Astrocyte (in vitro differentiated cells and primary cell): ENCODE measurements at regions not wholly inside any gene's neighbourhood (a gene's known extent, or its start where the extent isn't known, plus 50 kb on each side); places are given as distances from the start of the nearest gene placed in this dataset.

Experiments
- DNase-seq: peaks from one replicate; pipeline ENCODE4 v3.0.0-alpha.2; 2010; ENCODE audit warnings: low read depth
- FAIRE-seq: peaks from 2 replicates; lab custom pipeline; 2011; peaks lifted over from hg19 to GRCh38; lab: Jason Lieb, UNC
- H2AFZ ChIP-seq: 2 replicates; pipeline ENCODE4 v1.6.0; 2012; ENCODE audit warnings: low read depth, low read length, inconsistent platforms
- H3K27ac ChIP-seq: 2 replicates; pipeline ENCODE4 v1.5.1; 2011; ENCODE audit warnings: low read depth, low read length, inconsistent platforms
- H3K27me3 ChIP-seq: 2 replicates; pipeline ENCODE4 v1.6.0; 2011; ENCODE audit warnings: low read length, inconsistent platforms; ENCODE audit not compliant: insufficient read depth
- H3K36me3 ChIP-seq: 2 replicates; pipeline ENCODE4 v1.5.1; 2011; ENCODE audit warnings: low read length, inconsistent platforms; ENCODE audit not compliant: insufficient read depth
- H3K4me1 ChIP-seq: 2 replicates; pipeline ENCODE4 v1.5.1; 2011; ENCODE audit warnings: low read length, inconsistent platforms; ENCODE audit not compliant: insufficient read depth
- H3K4me2 ChIP-seq: 2 replicates; pipeline ENCODE4 v1.6.0; 2012; ENCODE audit warnings: low read length, inconsistent platforms
- H3K4me3 ChIP-seq: 2 replicates; pipeline ENCODE4 v1.5.1; 2011; ENCODE audit warnings: low read depth, mild to moderate bottlenecking, low read length, inconsistent platforms; ENCODE audit not compliant: insufficient read depth
- H3K79me2 ChIP-seq: 2 replicates; pipeline ENCODE4 v1.6.0; 2012; ENCODE audit warnings: mild to moderate bottlenecking, low read length, inconsistent platforms; ENCODE audit not compliant: insufficient read depth
- H3K9ac ChIP-seq: 2 replicates; pipeline ENCODE4 v1.6.0; 2012; ENCODE audit warnings: mild to moderate bottlenecking, low read length, inconsistent platforms
- H3K9me3 ChIP-seq: 2 replicates; pipeline ENCODE4 v1.5.1; 2012; ENCODE audit warnings: low read depth, mild to moderate bottlenecking, low read length, inconsistent platforms; ENCODE audit not compliant: insufficient read depth
- H4K20me1 ChIP-seq: 2 replicates; pipeline ENCODE4 v1.6.0; 2012; ENCODE audit warnings: low read length, inconsistent platforms; ENCODE audit not compliant: insufficient read depth
- H3K27ac Mint-ChIP-seq: one replicate; pipeline ENCODE4 v1.8.0; 2021; ENCODE audit warnings: mild to moderate bottlenecking, mixed read lengths; ENCODE audit not compliant: unreplicated experiment
- H3K27me3 Mint-ChIP-seq: one replicate; pipeline ENCODE4 v1.8.0; 2021; ENCODE audit warnings: low read depth, mixed read lengths; ENCODE audit not compliant: unreplicated experiment
- H3K36me3 Mint-ChIP-seq: one replicate; pipeline ENCODE4 v1.8.0; 2021; ENCODE audit warnings: low read depth, mixed read lengths; ENCODE audit not compliant: unreplicated experiment
- H3K4me1 Mint-ChIP-seq: one replicate; pipeline ENCODE4 v1.8.0; 2021; ENCODE audit warnings: low read depth, mixed read lengths; ENCODE audit not compliant: unreplicated experiment
- H3K4me3 Mint-ChIP-seq: one replicate; pipeline ENCODE4 v1.8.0; 2021; ENCODE audit warnings: mild to moderate bottlenecking, moderate library complexity, mixed read lengths; ENCODE audit not compliant: unreplicated experiment
- H3K9me3 Mint-ChIP-seq: one replicate; pipeline ENCODE4 v1.8.0; 2021; ENCODE audit warnings: mild to moderate bottlenecking, mixed read lengths; ENCODE audit not compliant: unreplicated experiment
- CTCF ChIP-seq: IDR thresholded peaks from 2 replicates; pipeline ENCODE4 v1.5.1; 2011; ENCODE audit warnings: low read depth, mild to moderate bottlenecking, inconsistent platforms, low read length, moderate library complexity; ENCODE audit not compliant: insufficient read depth
- EZH2 ChIP-seq: IDR thresholded peaks from 2 replicates; pipeline ENCODE4 v1.6.1; 2012; ENCODE audit warnings: mild to moderate bottlenecking, low read length, inconsistent platforms; ENCODE audit not compliant: insufficient read depth

- Histone ChIP-seq H3K27ac (no peak overlapping the region), H3K4me3 (no peak overlapping the region), H3K27me3 (no peaks in the 10 kb centered on the region), H3K4me1 (no peaks in the 10 kb centered on the region), H4K20me1 (no peaks in the 10 kb centered on the region), H3K4me2 (no peak overlapping the region), H3K9ac (no peak overlapping the region), H3K79me2 (no peaks in the 10 kb centered on the region), H2AFZ (no peak overlapping the region), H3K9me3 (no peaks in the 10 kb centered on the region), H3K36me3 (no peaks in the 10 kb centered on the region)
- no peaks in the 10 kb centered on the region for H3K4me1 Mint-ChIP-seq
- DNase-seq (no peak), FAIRE-seq (no peak)
- no peaks in the 10 kb centered on the region for H3K36me3 Mint-ChIP-seq
- TF ChIP-seq EZH2 = no peak
- no peak for TF ChIP-seq CTCF
- no peaks in the 10 kb centered on the region for H3K27me3 Mint-ChIP-seq
- H3K27ac Mint-ChIP-seq = no peak overlapping the region
- H3K4me3 Mint-ChIP-seq = no peak overlapping the region
- H3K9me3 Mint-ChIP-seq = no peaks in the 10 kb centered on the region
Measured at GRCh38 chr17:14873996-14874395, 391.1 kb downstream of the PMP22 start.

GRCh38 chr17:14873540-14873939 is 391.6 kb downstream of the PMP22 start:
- Histone ChIP-seq H3K4me3 (no peak overlapping the region), H3K27me3 (no peaks in the 10 kb centered on the region), H3K9me3 (no peaks in the 10 kb centered on the region), H3K36me3 (no peaks in the 10 kb centered on the region), H3K79me2 (no peaks in the 10 kb centered on the region), H4K20me1 (no peaks in the 10 kb centered on the region), H3K27ac (no peak overlapping the region), H3K9ac (no peak overlapping the region), H3K4me2 (no peak overlapping the region), H2AFZ (no peak overlapping the region), H3K4me1 (no peaks in the 10 kb centered on the region)
- H3K4me3 Mint-ChIP-seq = no peak overlapping the region
- no peak for TF ChIP-seq EZH2
- no peak for TF ChIP-seq CTCF
- no peaks in the 10 kb centered on the region for H3K27me3 Mint-ChIP-seq
- H3K9me3 Mint-ChIP-seq = no peaks in the 10 kb centered on the region
- H3K4me1 Mint-ChIP-seq = no peaks in the 10 kb centered on the region
- no peak for DNase-seq
- FAIRE-seq = no peak
- H3K36me3 Mint-ChIP-seq = no peaks in the 10 kb centered on the region
- no peak overlapping the region for H3K27ac Mint-ChIP-seq

GRCh38 chr17:14871921-14872320 is 393.2 kb downstream of the PMP22 start:
- Histone ChIP-seq H3K4me3 (no peak overlapping the region), H3K9ac (no peak overlapping the region), H3K79me2 (no peaks in the 10 kb centered on the region), H2AFZ (no peak overlapping the region), H4K20me1 (no peaks in the 10 kb centered on the region), H3K4me1 (no peaks in the 10 kb centered on the region), H3K36me3 (no peaks in the 10 kb centered on the region), H3K27me3 (no peaks in the 10 kb centered on the region), H3K27ac (no peak overlapping the region), H3K9me3 (no peaks in the 10 kb centered on the region), H3K4me2 (no peak overlapping the region)
- no peak for TF ChIP-seq EZH2
- TF ChIP-seq CTCF = no peak
- Mint-ChIP-seq H3K4me1 (no peaks in the 10 kb centered on the region), H3K9me3 (no peaks in the 10 kb centered on the region), H3K4me3 (no peak overlapping the region), H3K36me3 (no peaks in the 10 kb centered on the region), H3K27ac (no peak overlapping the region), H3K27me3 (no peaks in the 10 kb centered on the region)
- FAIRE-seq = no peak
- DNase-seq = no peak
